SJCRH30 (cell line): ENCODE measurements at regions not wholly inside any gene's neighbourhood (a gene's known extent, or its start where the extent isn't known, plus 50 kb on each side); places are given as distances from the start of the nearest gene placed in this dataset.

Experiments used
- DNase-seq, 2 experiments: peaks; one replicate each; pipeline ENCODE4 v3.0.0-alpha.2; 2015 to 2020
- H3K27ac ChIP-seq: fragments of 250-450 bp; sonication (Bioruptor Pico); 2 replicates; pipeline ENCODE4 v1.5.1; 2020; ENCODE audit warnings: mild to moderate bottlenecking, moderate library complexity
- H3K27me3 ChIP-seq: fragments of 250-450 bp; sonication (Bioruptor Pico); 2 replicates; pipeline ENCODE4 v1.5.1; 2020; ENCODE audit warnings: mild to moderate bottlenecking, moderate library complexity
- H3K36me3 ChIP-seq: fragments of 250-450 bp; sonication (Bioruptor Pico); 2 replicates; pipeline ENCODE4 v1.5.1; 2020; ENCODE audit warnings: mild to moderate bottlenecking, moderate library complexity
- H3K4me1 ChIP-seq: fragments of 250-450 bp; sonication (Bioruptor Pico); 2 replicates; pipeline ENCODE4 v1.5.1; 2020; ENCODE audit warnings: mild to moderate bottlenecking, moderate library complexity
- H3K4me3 ChIP-seq: fragments of 250-450 bp; sonication (Bioruptor Pico); 2 replicates; pipeline ENCODE4 v1.5.1; 2020; ENCODE audit warnings: mild to moderate bottlenecking, moderate library complexity
- H3K9me3 ChIP-seq: fragments of 250-450 bp; sonication (Bioruptor Pico); replicated peaks from 2 replicates; pipeline ENCODE4 v1.5.1; 2020; ENCODE audit warnings: mild to moderate bottlenecking, moderate library complexity

GRCh38 chr5:158553195-158553961, 546.3 kb downstream of the EBF1 start:
- H3K27me3 ChIP-seq: no peaks in the 10 kb centered on the region
- H3K4me1 ChIP-seq: peaks cover 14% of the 10 kb centered on the region
- no peak for DNase-seq
- H3K36me3 ChIP-seq: no peaks in the 10 kb centered on the region
- H3K27ac ChIP-seq: no peak overlapping the region
- no peak overlapping the region for H3K4me3 ChIP-seq
- peaks cover under 1% of the 10 kb centered on the region; the same call in 1 of the 2 replicates for H3K9me3 ChIP-seq

- Histone ChIP-seq H3K4me1 (peaks cover 14% of the 10 kb centered on the region), H3K27me3 (no peaks in the 10 kb centered on the region), H3K27ac (no peak overlapping the region), H3K9me3 (peaks cover 6% of the 10 kb centered on the region), H3K4me3 (no peak overlapping the region), H3K36me3 (no peaks in the 10 kb centered on the region)
- no peak for DNase-seq
Measured at GRCh38 chr5:158552241-158552640, 547.5 kb downstream of the EBF1 start.

- H3K36me3 ChIP-seq: no peaks in the 10 kb centered on the region
- DNase-seq: no peak
- H3K4me3 ChIP-seq: no peak overlapping the region
- peaks cover 6% of the 10 kb centered on the region for H3K9me3 ChIP-seq
- peaks cover 15% of the 10 kb centered on the region for H3K4me1 ChIP-seq
- no peak overlapping the region for H3K27ac ChIP-seq
- H3K27me3 ChIP-seq: no peaks in the 10 kb centered on the region
Measured at GRCh38 chr5:158549311-158549710, 550.4 kb downstream of the EBF1 start.

GRCh38 chr5:158546748-158547147, 553.0 kb downstream of the EBF1 start:
- no peak overlapping the region for H3K4me3 ChIP-seq
- H3K36me3 ChIP-seq: no peaks in the 10 kb centered on the region
- no peak overlapping the region for H3K27ac ChIP-seq
- DNase-seq: no peak
- H3K9me3 ChIP-seq: peaks cover 6% of the 10 kb centered on the region
- peaks cover 18% of the 10 kb centered on the region for H3K4me1 ChIP-seq
- H3K27me3 ChIP-seq: no peaks in the 10 kb centered on the region

- Histone ChIP-seq H3K4me1 (peaks cover 18% of the 10 kb centered on the region), H3K4me3 (no peak overlapping the region), H3K36me3 (no peaks in the 10 kb centered on the region), H3K9me3 (peaks cover 6% of the 10 kb centered on the region), H3K27ac (no peak overlapping the region), H3K27me3 (no peaks in the 10 kb centered on the region)
- no peak for DNase-seq
Measured at GRCh38 chr5:158545949-158546530, 553.7 kb downstream of the EBF1 start.

- DNase-seq: no peak
- peaks cover 6% of the 10 kb centered on the region for H3K9me3 ChIP-seq
- H3K4me1 ChIP-seq: peaks cover 5% of the 10 kb centered on the region
- H3K27me3 ChIP-seq: no peaks in the 10 kb centered on the region
- H3K4me3 ChIP-seq: no peak overlapping the region
- H3K36me3 ChIP-seq: no peaks in the 10 kb centered on the region
- H3K27ac ChIP-seq: no peak overlapping the region
Measured at GRCh38 chr5:158544388-158545339, 555.1 kb downstream of the EBF1 start.

GRCh38 chr5:158543539-158544387, 556.0 kb downstream of the EBF1 start:
- H3K4me1 ChIP-seq: peaks cover 3% of the 10 kb centered on the region; the same call in 1 of the 2 replicates
- H3K27ac ChIP-seq: no peak overlapping the region
- H3K9me3 ChIP-seq: peaks cover 6% of the 10 kb centered on the region
- no peaks in the 10 kb centered on the region for H3K27me3 ChIP-seq
- H3K36me3 ChIP-seq: no peaks in the 10 kb centered on the region
- DNase-seq: no peak
- H3K4me3 ChIP-seq: no peak overlapping the region

GRCh38 chr5:158541536-158542297, 558.0 kb downstream of the EBF1 start:
- Histone ChIP-seq H3K4me1 (peaks cover 13% of the 10 kb centered on the region), H3K27ac (no peak overlapping the region)

GRCh38 chr5:158538506-158539074, 561.1 kb downstream of the EBF1 start:
- Histone ChIP-seq H3K36me3 (no peaks in the 10 kb centered on the region), H3K27ac (no peak overlapping the region), H3K4me3 (no peak overlapping the region), H3K9me3 (no peaks in the 10 kb centered on the region; the same call in 1 of the 2 replicates), H3K4me1 (peaks cover 10% of the 10 kb centered on the region), H3K27me3 (no peaks in the 10 kb centered on the region)
- DNase-seq: peak; percentile 50 to 81

More at GRCh38 chr5:158541536-158542297, 558.0 kb downstream of the EBF1 start:
- no peaks in the 10 kb centered on the region; the same call in 1 of the 2 replicates for H3K9me3 ChIP-seq
- no peak overlapping the region for H3K4me3 ChIP-seq
- H3K27me3 ChIP-seq: no peaks in the 10 kb centered on the region
- DNase-seq: no peak
- H3K36me3 ChIP-seq: no peaks in the 10 kb centered on the region

- DNase-seq: no peak
- Histone ChIP-seq H3K27ac (no peak overlapping the region), H3K4me3 (no peak overlapping the region), H3K36me3 (no peaks in the 10 kb centered on the region), H3K27me3 (no peaks in the 10 kb centered on the region), H3K9me3 (no peaks in the 10 kb centered on the region; the same call in 1 of the 2 replicates), H3K4me1 (peaks cover 11% of the 10 kb centered on the region)
Measured at GRCh38 chr5:158537366-158537765, 562.4 kb downstream of the EBF1 start.

GRCh38 chr5:158534203-158534602, 565.5 kb downstream of the EBF1 start:
- Histone ChIP-seq H3K4me3 (no peak overlapping the region), H3K9me3 (no peaks in the 10 kb centered on the region), H3K27ac (no peak overlapping the region), H3K36me3 (no peaks in the 10 kb centered on the region), H3K4me1 (peaks cover 12% of the 10 kb centered on the region), H3K27me3 (no peaks in the 10 kb centered on the region)
- DNase-seq: no peak

- no peak overlapping the region for H3K27ac ChIP-seq
Measured at GRCh38 chr5:158532739-158533138, 567.0 kb downstream of the EBF1 start.

GRCh38 chr5:158531860-158532259, 567.9 kb downstream of the EBF1 start:
- no peaks in the 10 kb centered on the region for H3K9me3 ChIP-seq
- no peak overlapping the region for H3K4me3 ChIP-seq
- no peak for DNase-seq
- H3K27me3 ChIP-seq: no peaks in the 10 kb centered on the region
- H3K4me1 ChIP-seq: 0 out of 2 replicates have a peak, but pooled peaks cover 2% of the 10 kb centered on the region
- H3K27ac ChIP-seq: no peak overlapping the region
- H3K36me3 ChIP-seq: no peaks in the 10 kb centered on the region

More at GRCh38 chr5:158532739-158533138, 567.0 kb downstream of the EBF1 start:
- H3K9me3 ChIP-seq: no peaks in the 10 kb centered on the region
- DNase-seq: no peak
- H3K4me1 ChIP-seq: peaks cover 2% of the 10 kb centered on the region; the same call in 1 of the 2 replicates
- H3K27me3 ChIP-seq: no peaks in the 10 kb centered on the region
- H3K36me3 ChIP-seq: no peaks in the 10 kb centered on the region
- no peak overlapping the region for H3K4me3 ChIP-seq
